ENCODE measurements at regions not wholly inside any gene's neighbourhood (a gene's known extent, or its start where the extent isn't known, plus 50 kb on each side); places are given as distances from the start of the nearest gene placed in this dataset.
"Not testable (repeated sequence)": the region's sequence is repeated elsewhere in the genome, so short reads cannot be mapped to it uniquely, and the experiment has no call there.

- no peak for DNase-seq
Observed at GRCh38 chr3:26291840-26292239, 330.7 kb upstream of the LRRC3B start.

DNA sequence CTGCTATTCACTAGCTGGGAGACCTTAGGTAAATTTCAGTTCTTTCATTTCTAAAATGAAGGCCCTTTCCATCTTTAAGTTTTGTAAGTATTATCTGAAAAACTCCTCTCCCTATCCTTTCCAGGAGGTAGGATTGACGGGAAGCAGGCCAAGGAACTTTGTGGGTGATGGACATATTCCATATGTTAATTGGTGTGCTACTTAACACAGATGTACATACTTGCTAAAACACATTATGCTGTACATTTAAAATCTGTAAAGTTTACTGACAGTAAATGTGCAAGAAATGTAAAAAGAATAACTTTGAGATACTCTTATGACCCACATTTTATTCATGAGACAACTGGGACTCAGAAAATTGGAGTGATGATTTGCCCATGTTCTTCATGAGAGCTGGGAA lies 329.8 kb upstream of the LRRC3B start:
- no peak for DNase-seq

DNA sequence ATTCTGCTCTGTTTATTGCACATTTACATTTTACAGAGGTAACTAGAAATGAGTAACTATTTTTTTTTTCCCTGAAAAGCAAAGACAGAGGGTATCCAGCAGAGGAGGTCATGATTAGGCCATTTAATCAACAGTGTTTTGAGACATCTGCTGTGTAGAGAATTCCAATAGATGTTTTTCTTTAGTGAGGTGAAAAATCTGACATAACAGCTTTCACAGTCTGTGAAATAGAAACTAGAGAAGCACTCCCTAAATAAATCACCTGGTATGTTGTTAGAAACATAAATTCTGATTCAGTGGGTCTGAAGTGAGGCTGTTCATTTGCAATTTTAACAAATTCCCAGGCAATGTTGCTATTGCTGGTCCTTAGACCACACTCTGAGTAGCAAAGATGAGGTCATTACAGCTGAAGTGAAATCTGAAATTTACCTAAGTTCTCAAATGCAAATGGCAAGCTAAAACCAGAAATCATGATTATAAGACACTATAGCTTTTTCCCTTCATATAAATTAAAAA lies 329.2 kb upstream of the LRRC3B start:
- no peak for DNase-seq

- no peak for DNase-seq
Observed at GRCh38 chr3:26307192-26307591, 315.4 kb upstream of the LRRC3B start.

DNA sequence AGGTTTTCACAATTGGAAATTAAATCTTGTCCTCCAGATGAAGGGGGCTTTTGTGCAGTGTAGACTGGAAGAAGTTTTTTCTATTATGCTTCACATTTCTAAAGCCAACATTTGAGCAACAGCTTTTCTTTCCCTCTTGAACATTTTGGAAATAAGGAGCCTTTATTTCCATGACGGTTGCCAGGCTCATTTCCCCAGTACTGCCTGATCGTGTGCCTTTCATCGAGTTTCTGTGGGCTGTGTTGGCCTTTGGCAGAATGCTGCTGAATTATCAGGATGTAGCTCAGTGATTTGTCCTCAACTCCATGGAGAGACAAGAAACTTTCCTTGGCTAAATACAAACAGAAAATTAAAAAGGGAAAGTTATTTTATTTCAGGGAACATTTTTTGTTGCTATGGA lies 314.8 kb upstream of the LRRC3B start:
- DNase-seq = no peak

GRCh38 chr3:26308454-26308853 lies 314.1 kb upstream of the LRRC3B start:
- no peak for DNase-seq

GRCh38 chr3:26309536-26309935 lies 313.0 kb upstream of the LRRC3B start:
- not testable (repeated sequence) for DNase-seq

- no peak for DNase-seq
Observed at GRCh38 chr3:26312816-26313215, 309.8 kb upstream of the LRRC3B start.

DNA sequence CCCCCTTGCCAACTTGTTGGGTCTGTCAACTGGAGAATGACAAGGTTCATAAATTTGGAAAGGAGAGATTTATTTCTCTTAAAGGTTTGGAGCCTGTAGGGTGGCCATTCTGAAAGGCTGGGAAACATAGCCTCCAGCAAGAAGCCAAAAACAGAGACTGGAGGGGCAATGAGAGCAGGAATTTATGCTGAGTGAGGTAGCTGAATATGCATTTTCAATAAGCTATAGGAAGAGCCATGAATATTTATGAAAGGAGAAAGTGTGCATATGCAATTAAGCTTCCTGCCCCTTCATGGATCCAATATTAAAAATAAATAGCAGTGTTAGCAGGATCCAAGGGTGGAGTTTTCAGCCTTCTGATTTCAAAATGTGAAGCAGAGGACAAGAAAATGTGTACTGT lies 306.1 kb upstream of the LRRC3B start:
- DNase-seq = no peak

DNA sequence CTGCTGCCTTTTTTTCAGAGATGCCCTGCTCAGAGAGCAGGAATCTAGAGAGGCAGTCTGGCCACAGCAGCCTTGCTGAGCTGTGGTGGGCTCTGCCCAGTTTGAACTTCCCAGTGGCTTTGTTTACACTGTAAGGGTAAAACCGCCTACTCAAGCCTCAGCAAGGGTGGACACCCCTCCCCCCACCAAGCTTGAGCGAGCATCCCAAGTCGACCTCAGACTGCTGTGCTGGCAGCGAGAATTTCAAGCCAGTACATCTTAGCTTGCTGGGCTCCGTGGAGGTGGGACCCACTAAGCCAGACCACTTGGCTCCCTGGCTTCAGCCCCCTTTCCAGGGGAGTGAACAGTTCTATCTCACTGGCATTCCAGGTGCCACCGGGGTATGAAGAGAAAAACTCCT lies 298.8 kb upstream of the LRRC3B start:
- DNase-seq = not testable (repeated sequence)

DNA sequence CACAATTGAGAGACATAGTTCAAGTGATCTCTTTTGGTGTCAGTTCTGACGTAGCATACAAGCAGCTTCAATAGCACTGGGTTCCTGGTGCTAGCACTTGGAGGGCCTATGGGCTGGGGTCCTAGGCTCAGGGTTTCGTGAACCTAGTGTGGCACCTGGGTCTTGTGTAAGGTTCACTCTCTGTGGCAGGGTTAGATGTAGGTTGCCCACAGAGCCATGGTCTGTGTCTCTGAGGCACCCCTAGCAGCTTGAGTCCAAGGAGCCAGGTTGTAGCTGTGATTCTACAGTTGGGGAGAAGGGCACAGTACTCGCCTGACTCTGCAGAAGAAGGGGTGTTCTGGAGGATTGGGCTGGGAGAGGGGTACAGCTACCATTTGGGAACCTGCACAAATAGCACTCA lies 282.6 kb upstream of the LRRC3B start:
- no peak for DNase-seq

DNA sequence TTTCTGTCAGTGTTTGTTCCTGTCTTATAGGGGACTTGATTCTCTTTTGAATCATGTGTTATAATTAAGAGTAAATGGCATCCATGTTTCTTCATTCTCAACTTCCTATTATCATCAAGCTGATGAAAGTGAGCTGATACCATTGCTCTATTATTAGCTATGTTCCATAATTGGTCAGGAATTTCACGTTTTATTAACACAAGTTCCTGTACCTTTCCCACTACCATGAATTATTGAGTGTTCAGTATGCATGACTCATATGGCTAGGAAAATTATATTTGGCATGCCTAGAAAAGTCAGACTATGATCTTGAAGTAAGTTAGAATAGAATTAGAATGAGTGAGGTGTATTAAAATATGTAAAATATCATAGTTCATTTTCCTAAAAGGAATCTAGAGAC lies 278.9 kb upstream of the LRRC3B start:
- no peak for DNase-seq

DNA sequence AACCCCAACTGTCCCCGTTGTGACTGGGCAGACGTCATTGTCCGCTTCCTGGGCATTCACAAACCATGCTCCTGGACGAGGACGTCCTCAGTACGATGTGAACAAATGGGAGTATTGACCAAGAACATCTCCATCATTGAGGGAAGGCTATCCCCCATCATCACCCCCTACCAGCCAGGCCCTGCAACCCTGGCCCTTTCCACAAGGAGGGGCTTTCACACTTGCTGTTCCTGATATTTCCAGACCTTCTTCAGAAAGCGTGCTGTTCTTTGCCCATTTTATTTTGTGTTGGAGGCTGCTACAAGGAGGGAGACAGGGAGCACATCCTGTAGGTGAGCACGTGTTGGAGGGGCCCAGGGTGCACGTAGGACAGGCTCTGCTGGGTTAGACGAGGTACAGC lies 277.0 kb upstream of the LRRC3B start:
- no peak for DNase-seq

- DNase-seq = no peak
Observed at GRCh38 chr3:26346497-26346896, 276.1 kb upstream of the LRRC3B start.

DNA sequence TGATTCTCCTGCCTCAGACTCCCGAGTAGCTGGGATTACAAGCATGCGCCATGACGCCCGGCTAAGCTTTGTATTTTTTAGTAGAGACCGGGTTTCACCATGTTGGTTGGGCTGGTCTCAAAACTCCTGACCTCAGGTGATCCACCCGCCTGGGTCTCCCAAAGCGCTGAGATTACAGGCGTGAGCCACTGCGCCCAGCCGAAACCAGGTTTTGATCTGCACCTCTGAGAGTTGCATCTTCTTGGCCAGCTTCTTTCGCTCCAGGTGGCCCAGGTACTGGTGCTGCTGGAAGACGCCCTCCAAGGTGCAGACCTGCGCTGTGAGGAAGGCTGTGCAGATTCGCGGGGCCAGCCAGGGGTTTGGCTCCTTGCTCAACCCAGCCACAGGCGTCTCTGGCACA lies 275.4 kb upstream of the LRRC3B start:
- DNase-seq = no peak

DNA sequence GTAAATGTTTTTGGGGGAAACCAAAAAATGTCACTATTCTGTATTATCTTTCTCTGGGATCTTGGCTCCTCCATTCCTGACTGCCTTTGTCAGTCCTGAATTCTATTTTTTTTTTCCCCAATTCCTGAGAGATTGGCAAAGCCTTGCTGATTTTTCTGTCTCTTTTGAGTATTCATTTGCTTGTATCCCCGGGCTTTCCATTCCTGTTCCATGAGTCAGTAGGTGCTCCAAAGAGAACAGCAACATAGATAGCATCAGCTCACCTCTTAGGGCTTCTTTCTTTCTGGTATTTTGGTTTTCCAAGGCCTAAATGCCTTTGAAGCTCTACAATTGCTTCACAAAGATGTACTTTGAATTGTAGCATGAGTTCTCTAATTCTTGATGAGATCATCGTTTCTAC lies 271.7 kb upstream of the LRRC3B start:
- DNase-seq = no peak

DNA sequence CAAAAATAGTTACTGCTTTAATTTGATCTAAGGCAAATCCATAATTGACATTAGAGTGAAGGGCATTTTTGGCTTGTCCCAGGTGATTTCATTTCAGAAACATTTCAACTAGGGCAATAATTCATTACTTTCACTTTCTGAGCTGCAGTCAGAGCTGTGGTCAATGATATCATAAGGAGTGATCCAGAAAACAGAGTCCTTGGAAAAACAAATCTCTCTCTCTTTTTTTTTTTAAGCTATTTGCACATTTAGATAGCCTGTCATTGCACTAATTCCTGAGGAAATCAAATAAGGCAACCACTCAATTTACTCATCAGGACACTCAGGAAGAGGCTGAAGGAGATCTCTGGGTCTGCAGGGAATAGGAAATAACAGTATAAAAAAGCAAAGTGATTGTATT lies 269.5 kb upstream of the LRRC3B start:
- no peak for DNase-seq

DNA sequence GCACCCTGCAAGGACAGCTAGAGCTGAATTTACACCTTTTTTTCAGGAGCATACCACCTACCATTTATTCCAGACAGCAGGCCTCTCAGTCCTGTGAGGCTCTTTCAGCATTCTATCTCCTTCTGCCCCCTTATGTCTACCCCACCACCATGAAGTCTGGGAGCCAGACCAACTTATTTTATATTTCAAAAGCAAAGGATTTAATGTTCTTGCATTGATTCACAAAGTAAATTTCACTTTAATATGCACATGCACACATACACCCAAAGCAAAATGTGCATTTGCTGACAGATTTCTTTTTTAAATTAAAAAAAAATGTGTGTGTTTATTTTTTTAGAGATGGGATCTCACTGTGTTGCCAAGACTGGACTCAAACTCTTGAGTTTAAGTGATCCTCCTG lies 264.2 kb upstream of the LRRC3B start:
- DNase-seq = no peak

GRCh38 chr3:26365706-26366105 lies 256.9 kb upstream of the LRRC3B start:
- no peak for DNase-seq

GRCh38 chr3:26368312-26368711 lies 254.3 kb upstream of the LRRC3B start:
- DNase-seq = no peak

DNA sequence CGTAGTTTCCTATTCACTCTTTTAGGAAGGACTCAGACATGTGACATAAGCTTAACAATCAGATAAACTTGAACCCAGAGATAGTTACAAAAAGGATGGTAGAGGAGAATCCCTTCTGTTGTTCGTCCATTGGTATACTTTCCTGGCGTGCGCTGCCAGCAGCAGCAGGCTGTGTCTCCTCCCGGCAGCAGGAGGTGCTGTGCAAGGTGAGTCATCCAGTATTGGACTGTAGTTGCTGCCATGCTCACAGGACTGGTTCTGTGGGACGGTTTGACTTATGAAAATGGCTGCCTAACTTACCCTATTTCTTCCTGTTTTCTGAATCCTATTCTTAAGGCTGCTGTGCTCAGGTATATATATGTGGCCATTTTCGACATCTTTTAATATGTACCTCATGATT lies 253.4 kb upstream of the LRRC3B start:
- no peak for DNase-seq

- DNase-seq = no peak
Observed at GRCh38 chr3:26375843-26376530, 246.6 kb upstream of the LRRC3B start.

DNA sequence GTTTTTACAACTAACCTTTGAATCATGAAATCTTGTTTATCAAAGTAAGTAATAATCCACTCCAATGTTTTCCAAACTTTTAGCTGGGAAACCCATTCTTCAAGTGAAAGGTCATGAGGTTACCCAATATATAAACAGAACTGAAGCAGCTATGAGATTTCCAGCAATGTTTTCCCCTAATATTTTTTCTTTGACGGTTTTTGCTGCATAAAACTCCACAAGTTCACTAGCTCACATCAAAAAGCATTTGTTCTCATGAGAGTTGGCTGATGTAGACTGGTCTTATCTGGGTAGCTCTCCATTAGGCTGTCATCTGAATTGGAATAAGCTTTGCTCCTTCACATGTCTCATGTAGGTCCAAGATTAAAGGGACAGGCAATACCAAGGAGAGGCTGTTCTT lies 241.2 kb upstream of the LRRC3B start:
- DNase-seq = no peak

GRCh38 chr3:26406636-26407035 lies 215.9 kb upstream of the LRRC3B start:
- no peak for DNase-seq

GRCh38 chr3:26418553-26418952 lies 204.0 kb upstream of the LRRC3B start:
- DNase-seq = no peak

Data from stimulated activated CD4-positive, alpha-beta T cell treated with anti-CD3 and anti-CD28 coated beads, Interleukin-4, amount 100 ng/mL, for 1 hour (primary cell).